Ishikawa (cell line): ENCODE measurements at regions not wholly inside any gene's neighbourhood (a gene's known extent, or its start where the extent isn't known, plus 50 kb on each side); places are given as distances from the start of the nearest gene placed in this dataset.

Experiments
- CEBPB ChIP-seq: IDR thresholded peaks from 2 replicates; pipeline ENCODE4 v1.6.1; 2012
- CREB1 ChIP-seq: IDR thresholded peaks from 2 replicates; pipeline ENCODE4 v1.6.1; 2012; ENCODE audit warnings: low read depth
- EGR1 ChIP-seq: IDR thresholded peaks from 2 replicates; pipeline ENCODE4 v1.6.1; 2012
- EP300 ChIP-seq: IDR thresholded peaks from 2 replicates; pipeline ENCODE4 v1.6.1; 2012; ENCODE audit warnings: borderline replicate concordance
- FOXM1 ChIP-seq: IDR thresholded peaks from 2 replicates; pipeline ENCODE4 v1.6.1; 2012; ENCODE audit warnings: low read depth, borderline replicate concordance
- NFIC ChIP-seq: IDR thresholded peaks from 2 replicates; pipeline ENCODE4 v1.6.1; 2012
- RAD21 ChIP-seq: IDR thresholded peaks from 2 replicates; pipeline ENCODE4 v1.6.1; 2012; ENCODE audit warnings: low read depth
- REST ChIP-seq: IDR thresholded peaks from 2 replicates; pipeline ENCODE4 v1.6.1; 2012; ENCODE audit warnings: low read depth, mild to moderate bottlenecking
- TAF1 ChIP-seq: IDR thresholded peaks from 2 replicates; pipeline ENCODE4 v1.6.1; 2012; ENCODE audit warnings: low read depth, mild to moderate bottlenecking
- TCF12 ChIP-seq: IDR thresholded peaks from 2 replicates; pipeline ENCODE4 v1.6.1; 2012; ENCODE audit warnings: low read depth
- TEAD4 ChIP-seq: IDR thresholded peaks from 2 replicates; pipeline ENCODE4 v1.6.1; 2012
- YY1 ChIP-seq: IDR thresholded peaks from 2 replicates; pipeline ENCODE4 v1.6.1; 2012; ENCODE audit warnings: low read depth
- ZBTB7A ChIP-seq: IDR thresholded peaks from 2 replicates; pipeline ENCODE4 v1.6.1; 2012; ENCODE audit warnings: low read depth
- TF ChIP-seq, protein P1 (sequence below): IDR thresholded peaks from 2 replicates; pipeline ENCODE4 v1.6.1; 2012
- TF ChIP-seq, protein P2 (sequence below): IDR thresholded peaks from 2 replicates; pipeline ENCODE4 v1.6.1; 2012

DNA sequence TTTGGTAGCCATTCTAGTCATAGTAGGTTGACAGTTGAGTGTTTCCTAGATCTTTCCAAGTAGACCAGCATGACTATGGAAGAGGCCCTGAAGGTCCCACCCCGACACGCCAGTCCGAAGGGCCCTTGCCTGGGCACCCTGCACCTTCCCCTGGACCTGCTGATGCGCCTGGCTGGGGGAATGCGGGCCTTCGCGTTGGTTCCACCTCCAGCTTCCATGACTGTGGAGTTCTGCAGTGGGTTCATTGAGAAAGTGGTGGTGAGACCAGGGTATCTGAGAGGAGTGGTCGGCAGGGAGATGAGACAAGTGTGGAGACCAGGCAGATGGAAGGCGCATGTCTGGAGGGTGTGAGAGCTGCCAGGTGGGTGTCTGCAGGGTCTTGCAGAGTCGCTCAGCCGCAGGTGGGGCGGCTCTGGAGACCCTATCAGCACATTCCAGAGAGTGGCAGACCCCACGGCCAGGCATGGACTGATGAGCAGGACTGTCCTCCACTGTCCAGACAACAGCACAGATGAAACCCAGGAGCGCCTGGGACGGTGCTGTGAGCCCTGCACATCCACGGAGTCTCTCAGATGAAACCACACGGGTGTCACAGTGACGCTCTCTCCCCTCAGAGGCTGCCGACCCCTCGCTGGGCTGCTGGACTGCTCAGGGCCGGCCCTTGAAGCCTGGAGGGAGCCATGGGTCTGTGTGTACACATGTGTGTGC, 182.5 kb upstream of the HDAC4 start:
- no peak for TF ChIP-seq RAD21
- TF ChIP-seq CEBPB, result no peak
- TF ChIP-seq FOXM1, result no peak
- TF ChIP-seq, protein P1, sequence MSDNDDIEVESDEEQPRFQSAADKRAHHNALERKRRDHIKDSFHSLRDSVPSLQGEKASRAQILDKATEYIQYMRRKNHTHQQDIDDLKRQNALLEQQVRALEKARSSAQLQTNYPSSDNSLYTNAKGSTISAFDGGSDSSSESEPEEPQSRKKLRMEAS, result no peak
- no peak for TF ChIP-seq CREB1
- no peak for TF ChIP-seq ZBTB7A
- TF ChIP-seq REST, result no peak
- TF ChIP-seq NFIC, result no peak
- no peak for TF ChIP-seq YY1
- TF ChIP-seq, protein P2, sequence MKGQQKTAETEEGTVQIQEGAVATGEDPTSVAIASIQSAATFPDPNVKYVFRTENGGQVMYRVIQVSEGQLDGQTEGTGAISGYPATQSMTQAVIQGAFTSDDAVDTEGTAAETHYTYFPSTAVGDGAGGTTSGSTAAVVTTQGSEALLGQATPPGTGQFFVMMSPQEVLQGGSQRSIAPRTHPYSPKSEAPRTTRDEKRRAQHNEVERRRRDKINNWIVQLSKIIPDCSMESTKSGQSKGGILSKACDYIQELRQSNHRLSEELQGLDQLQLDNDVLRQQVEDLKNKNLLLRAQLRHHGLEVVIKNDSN, result no peak
- no peak for TF ChIP-seq TCF12

DNA sequence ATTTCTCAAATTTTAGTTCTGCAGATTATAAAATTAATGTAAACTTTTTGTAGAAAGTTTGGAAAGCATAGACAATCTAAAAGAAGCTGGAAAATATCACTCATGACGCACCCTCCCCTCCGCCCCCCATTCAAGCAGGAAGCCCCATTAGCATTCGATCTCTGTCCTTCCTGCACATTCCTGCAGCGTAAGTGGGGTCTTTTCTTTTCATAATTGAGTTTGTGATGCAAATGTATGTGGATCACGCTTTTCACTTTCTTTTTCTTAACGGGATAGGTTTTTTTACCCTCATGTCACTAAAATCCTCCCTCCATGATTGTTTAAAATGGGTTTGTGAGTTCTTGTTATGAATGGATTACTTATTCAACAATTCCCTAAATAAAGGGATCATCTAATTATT, 181.7 kb upstream of the HDAC4 start:
- TF ChIP-seq YY1 (no peak), RAD21 (no peak)

GRCh38 chr2:239581352-239581901, 180.6 kb upstream of the HDAC4 start:
- TF ChIP-seq, protein P1, result no peak
- TF ChIP-seq TAF1 (no peak), TCF12 (no peak), CREB1 (no peak), TEAD4 (no peak), YY1 (no peak)

- TF ChIP-seq NFIC (no peak), EP300 (no peak), CREB1 (no peak), ZBTB7A (no peak), YY1 (no peak), TAF1 (no peak), RAD21 (no peak), TCF12 (no peak), REST (no peak), TEAD4 (no peak), EGR1 (no peak), FOXM1 (no peak), CEBPB (no peak)
- TF ChIP-seq, protein P2, result no peak
- TF ChIP-seq, protein P1, result no peak
These were observed 179.3 kb upstream of the HDAC4 start for GRCh38 chr2:239580199-239580527.

DNA sequence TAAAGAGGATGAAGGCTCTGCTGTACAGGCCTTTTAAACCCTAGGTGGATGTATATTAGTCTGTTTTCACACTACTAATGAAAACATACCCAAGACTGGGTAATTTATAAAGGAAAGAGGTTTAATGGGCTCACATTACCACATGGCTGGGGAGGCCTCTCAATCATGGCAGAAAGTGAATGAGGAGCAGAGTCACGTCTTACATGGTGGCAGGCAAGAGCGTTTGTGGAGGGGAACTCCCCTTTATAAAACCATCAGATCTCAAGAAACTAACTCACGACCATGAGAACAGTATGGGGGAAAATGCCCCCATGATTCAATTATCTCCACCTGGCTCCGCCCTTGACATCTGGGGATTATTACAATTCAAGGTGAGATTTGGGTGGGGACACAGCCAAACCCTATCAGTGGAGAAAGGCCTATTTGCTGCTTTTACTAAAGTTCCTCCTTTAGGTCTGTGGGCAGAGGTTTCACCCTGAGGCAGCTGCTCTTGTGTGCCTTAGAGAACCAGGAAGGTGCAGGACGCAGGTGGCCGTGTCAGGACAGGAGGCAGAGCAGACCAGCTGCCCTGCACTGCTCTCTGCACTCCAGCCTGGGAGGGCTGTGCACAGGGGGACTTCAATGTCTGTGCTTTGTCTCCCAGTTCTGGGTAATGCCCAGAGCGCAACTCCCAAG, 178.8 kb upstream of the HDAC4 start:
- TF ChIP-seq EP300 (no peak), REST (no peak)
